GM13977 (cell line): ENCODE measurements at regions not wholly inside any gene's neighbourhood (a gene's known extent, or its start where the extent isn't known, plus 50 kb on each side); places are given as distances from the start of the nearest gene placed in this dataset.

Source experiments
- DNase-seq: peaks from one replicate; pipeline ENCODE4 v3.0.0; 2012; ENCODE audit warnings: low spot score
- CTCF ChIP-seq: IDR thresholded peaks from 2 replicates; pipeline ENCODE4 v1.5.1; 2012; ENCODE audit warnings: mild to moderate bottlenecking, control low read depth; ENCODE audit not compliant: insufficient read depth; ENCODE audit errors: extremely low read depth, missing control alignments
- in situ Hi-C: fragments of 300-500 bp; cut with MboI; formaldehyde crosslinking; loops from one replicate; pipeline ENCODE4 v1.12.0; 2022; ENCODE audit warnings: low sequenced_read_pairs, low pct_unique_long_range_greater_than_20kb, mixed read lengths, inconsistent platforms; ENCODE audit not compliant: unreplicated experiment

GRCh38 chr13:105918842-105919741 lies 616.4 kb downstream of the EFNB2 start:
- TF ChIP-seq CTCF = no peak
- in situ Hi-C loops = no loop called here
- DNase-seq = no peak

- DNase-seq = no peak
- in situ Hi-C loops = no loop called here
- TF ChIP-seq CTCF = no peak
Observed at GRCh38 chr13:105915146-105915850, 620.2 kb downstream of the EFNB2 start.

DNA sequence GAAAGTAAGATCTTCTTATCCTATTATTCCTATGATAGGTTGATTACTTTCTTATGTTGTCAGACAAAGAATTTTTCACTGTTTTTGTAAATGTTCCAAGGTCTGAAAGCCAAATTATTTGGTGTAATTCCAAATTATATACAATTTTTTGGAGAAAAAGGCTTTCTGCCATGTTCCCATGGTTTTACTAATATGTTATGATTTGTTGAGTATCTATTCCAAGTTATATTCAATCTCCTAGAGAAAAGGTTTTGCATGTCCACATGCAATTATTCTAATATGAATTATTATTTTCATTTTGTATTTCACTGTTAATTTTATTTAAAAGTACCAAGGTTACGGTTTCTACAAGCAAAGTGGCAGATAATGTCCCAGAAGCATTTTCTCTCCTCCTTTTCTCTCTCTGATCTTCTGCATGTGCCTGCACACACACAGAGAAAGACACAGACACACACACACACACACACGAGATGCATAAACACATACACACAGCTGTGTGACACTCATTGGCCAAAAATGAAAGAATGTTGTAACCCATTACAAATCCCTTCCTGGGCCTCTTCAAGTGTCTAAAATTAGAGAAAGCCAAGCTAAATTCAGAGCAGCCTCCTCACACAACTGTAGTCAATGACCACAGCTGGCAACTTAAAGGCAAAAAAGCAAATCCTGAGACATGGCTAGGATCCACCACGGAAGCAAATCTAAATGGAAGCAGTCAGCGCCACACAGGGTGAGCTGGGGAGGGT lies 621.0 kb downstream of the EFNB2 start:
- DNase-seq = no peak
- in situ Hi-C loops = no loop called here
- no peak for TF ChIP-seq CTCF

GRCh38 chr13:105908586-105908985 lies 626.9 kb downstream of the EFNB2 start:
- DNase-seq = no peak
- TF ChIP-seq CTCF = no peak
- in situ Hi-C loops = no loop called here

- in situ Hi-C loops = no loop called here
- no peak for DNase-seq
- no peak for TF ChIP-seq CTCF
Observed at GRCh38 chr13:105907319-105908019, 628.0 kb downstream of the EFNB2 start.

DNA sequence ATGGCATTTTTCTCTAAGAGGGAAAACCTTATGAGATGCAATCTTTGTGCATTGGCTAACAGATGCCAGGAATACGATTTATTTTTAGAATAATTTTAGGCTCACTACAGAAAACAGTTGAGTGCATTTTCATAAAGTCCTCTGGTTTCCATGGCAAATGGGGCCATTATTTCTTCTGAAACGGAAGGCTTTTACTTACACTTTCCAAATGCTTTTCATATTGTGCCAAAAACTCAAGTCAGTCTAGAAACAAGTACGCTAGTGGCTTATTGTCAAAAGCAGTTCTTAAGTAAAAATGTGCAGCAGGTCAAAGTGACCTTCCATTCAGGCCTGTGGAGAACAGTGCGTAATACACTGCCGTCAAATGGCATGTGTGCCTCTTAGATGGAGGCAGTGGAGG lies 628.7 kb downstream of the EFNB2 start:
- no peak for TF ChIP-seq CTCF
- in situ Hi-C loops = no loop called here
- DNase-seq = no peak
